GM12878 (cell line): ENCODE measurements at regions not wholly inside any gene's neighbourhood (a gene's known extent, or its start where the extent isn't known, plus 50 kb on each side); places are given as distances from the start of the nearest gene placed in this dataset.

Experiments used
- ATAC-seq: fragments of 200-7000 bp; cut with Tn5 transposase; 3 replicates; pipeline ENCODE4 v1.9.1; 2020; ENCODE audit warnings: mild to moderate bottlenecking, moderate library complexity
- BruUV-seq: library from RNA; stranded (reverse); fragments of 400-500 nt; replicated peaks from 2 replicates; lab custom pipeline; 2021; lab: Mats Ljungman, UMichigan
- CTCF ChIA-PET: fragments of 300-600 bp; sonication (Branson Sonifier 250); formaldehyde crosslinking; extraction: SDS; loops from one replicate; lab custom pipeline; 2021; ENCODE audit warnings: inconsistent platforms; lab: Yijun Ruan, JAX
- POLR2A ChIA-PET: fragments of 350-600 bp; formaldehyde crosslinking; extraction: SDS; loops from one replicate; lab custom pipeline; 2021; ENCODE audit warnings: inconsistent platforms; lab: Charles Lee
- RAD21 ChIA-PET: fragments of 300-600 bp; sonication (Branson Sonifier 250); formaldehyde crosslinking; loops from one replicate; lab custom pipeline; 2023; ENCODE audit warnings: antibody characterized with exemption; ENCODE audit not compliant: unreplicated experiment; lab: Charles Lee
- SMC1A ChIA-PET: fragments of 300-600 bp; sonication (Branson Sonifier 250); formaldehyde crosslinking; loops from one replicate; lab custom pipeline; 2023; ENCODE audit not compliant: unreplicated experiment, uncharacterized antibody; lab: Charles Lee
- DNase-seq: peaks from one replicate; pipeline ENCODE4 v3.0.0-alpha.2; 2011; ENCODE audit warnings: low read depth, low spot score
- FAIRE-seq: peaks from 3 replicates; lab custom pipeline; 2011; peaks lifted over from hg19 to GRCh38; lab: Jason Lieb, UNC
- H2AFZ ChIP-seq: 2 replicates; pipeline ENCODE4 v1.6.0; 2011; ENCODE audit warnings: low read depth, low read length, control low read depth; ENCODE audit not compliant: control insufficient read depth
- H3K27ac ChIP-seq: 2 replicates; pipeline ENCODE4 v1.5.1; 2011; ENCODE audit warnings: control low read depth; ENCODE audit not compliant: control insufficient read depth, insufficient read depth
- H3K27me3 ChIP-seq, 2 experiments: replicated peaks in 1 of 2; 2 replicates each; pipeline versions ENCODE4 v1.6.0 to v1.6.1; 2011; ENCODE audit warnings: low read length in 1 of 2; ENCODE audit not compliant: control insufficient read depth in 2 of 2, insufficient read depth in 2 of 2
- H3K36me3 ChIP-seq, 2 experiments: 2 replicates each; pipeline ENCODE4 v1.5.1; 2011; ENCODE audit warnings: low read length in 1 of 2; ENCODE audit not compliant: control insufficient read depth in 2 of 2, insufficient read depth in 2 of 2
- H3K4me1 ChIP-seq: 2 replicates; pipeline ENCODE4 v1.6.1; 2011; ENCODE audit warnings: mild to moderate bottlenecking, low read length, moderate library complexity, mixed read lengths; ENCODE audit not compliant: control insufficient read depth, insufficient read depth
- H3K4me2 ChIP-seq: 2 replicates; pipeline ENCODE4 v1.6.0; 2011; ENCODE audit warnings: control low read depth; ENCODE audit not compliant: control insufficient read depth, insufficient read depth
- H3K4me3 ChIP-seq: fragments of 200-600 bp; sonication (generic); 2 replicates; pipeline ENCODE4 v1.5.1; 2016
- H3K79me2 ChIP-seq: 2 replicates; pipeline ENCODE4 v1.6.0; 2011; ENCODE audit warnings: low read length; ENCODE audit not compliant: control insufficient read depth, insufficient read depth
- H3K9ac ChIP-seq: 2 replicates; pipeline ENCODE4 v1.8.0; 2011; ENCODE audit warnings: low read length, control low read depth, mixed read lengths; ENCODE audit not compliant: control insufficient read depth, insufficient read depth
- H3K9me3 ChIP-seq: replicated peaks from 3 replicates; pipeline ENCODE4 v1.5.1; 2011; ENCODE audit warnings: mild to moderate bottlenecking, low read length; ENCODE audit not compliant: control insufficient read depth, insufficient read depth
- H4K20me1 ChIP-seq: 2 replicates; pipeline ENCODE4 v1.6.0; 2011; ENCODE audit not compliant: control insufficient read depth, insufficient read depth
- CBX5 ChIP-seq: sonication (generic); IDR thresholded peaks from 2 replicates; pipeline ENCODE4 v1.6.1; 2016; ENCODE audit warnings: low read depth, moderate library complexity, mild to moderate bottlenecking, inconsistent platforms
- CREB1 ChIP-seq: IDR thresholded peaks from 2 replicates; pipeline ENCODE4 v1.6.1; 2012; ENCODE audit warnings: low read depth, mild to moderate bottlenecking, inconsistent platforms
- IKZF1 ChIP-seq: fragments of 450-650 bp; conservative IDR thresholded peaks from 2 replicates; pipeline ENCODE4 v1.6.1; 2017; ENCODE audit warnings: antibody characterized with exemption, mild to moderate bottlenecking
- NFIC ChIP-seq: IDR thresholded peaks from 2 replicates; pipeline ENCODE4 v1.6.1; 2012; ENCODE audit warnings: low read depth, mild to moderate bottlenecking, inconsistent platforms, low read length, moderate library complexity
- NR2F1 ChIP-seq: fragments of 450-650 bp; conservative IDR thresholded peaks from 2 replicates; pipeline ENCODE4 v1.6.1; 2017; ENCODE audit warnings: mild to moderate bottlenecking
- PAX8 ChIP-seq: fragments of 450-650 bp; IDR thresholded peaks from 2 replicates; pipeline ENCODE4 v1.6.1; 2017; ENCODE audit warnings: mild to moderate bottlenecking, moderate library complexity
- RAD21 ChIP-seq: IDR thresholded peaks from 2 replicates; pipeline ENCODE4 v1.6.1; 2011; ENCODE audit warnings: mild to moderate bottlenecking, low read depth, low read length, moderate library complexity; ENCODE audit not compliant: insufficient read depth
- RCOR1 ChIP-seq: conservative IDR thresholded peaks from 2 replicates; pipeline ENCODE4 v1.6.1; 2012; ENCODE audit warnings: low read depth, low read length, improper control_type of control experiment
- SUPT20H ChIP-seq: IDR thresholded peaks from 2 replicates; pipeline ENCODE4 v1.6.1; 2011; ENCODE audit warnings: low read depth, mild to moderate bottlenecking, low read length, moderate library complexity, borderline replicate concordance; ENCODE audit not compliant: control insufficient read depth
- YBX1 ChIP-seq: fragments of 450-650 bp; IDR thresholded peaks from 2 replicates; pipeline ENCODE4 v1.6.1; 2016; ENCODE audit warnings: antibody characterized with exemption
- WGBS: methylation state at CpG from one replicate; pipeline ENCODE4 v1.1.6; 2016; ENCODE audit warnings: low lambda C conversion rate; ENCODE audit not compliant: insufficient replicate concordance, insufficient coverage; ENCODE audit errors: missing lambda C conversion rate; 5-methylcytosine and 5-hydroxymethylcytosine counted together
- in situ Hi-C: fragments of 300-500 bp; cut with MboI; formaldehyde crosslinking; loops from 9 replicates; pipeline ENCODE4 v1.14.3; 2018; ENCODE audit warnings: mixed read lengths
- intact Hi-C: fragments of 100-400 bp; cut with micrococcal nuclease; formaldehyde crosslinking; loops from one replicate; pipeline ENCODE4 v1.14.2; 2022; ENCODE audit not compliant: unreplicated experiment
- TF ChIP-seq, protein P1 (sequence below): IDR thresholded peaks from 2 replicates; pipeline ENCODE4 v1.6.1; 2011; ENCODE audit warnings: low read depth, low read length, improper control_type of control experiment, borderline replicate concordance

DNA sequence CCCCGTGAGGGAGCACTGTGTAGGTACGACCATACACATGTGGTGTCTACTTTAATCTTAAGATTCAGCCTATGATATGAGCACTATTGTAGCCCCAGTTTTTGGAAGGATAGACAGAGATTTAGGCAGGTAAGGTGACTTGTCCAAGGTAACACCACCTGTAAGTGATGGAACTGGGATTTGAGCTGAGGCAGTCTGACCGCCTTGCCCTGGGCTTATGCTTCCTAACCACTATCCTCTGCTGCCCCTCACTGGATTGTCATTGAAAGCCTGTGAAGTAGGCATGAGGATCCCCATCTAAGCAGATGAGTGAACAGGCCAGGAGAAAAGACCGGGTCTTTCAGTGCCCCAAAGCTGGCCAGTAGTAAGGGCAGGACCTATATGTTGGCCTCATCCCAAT, 343.8 kb downstream of the CYRIA start:
- CTCF ChIA-PET, result no interaction called here
- H3K27me3 ChIP-seq, result no peaks in the 10 kb centered on the region; a peak in 2 of 4 replicates
- SMC1A ChIA-PET, result no interaction called here
- no peak for FAIRE-seq
- TF ChIP-seq, protein P1, sequence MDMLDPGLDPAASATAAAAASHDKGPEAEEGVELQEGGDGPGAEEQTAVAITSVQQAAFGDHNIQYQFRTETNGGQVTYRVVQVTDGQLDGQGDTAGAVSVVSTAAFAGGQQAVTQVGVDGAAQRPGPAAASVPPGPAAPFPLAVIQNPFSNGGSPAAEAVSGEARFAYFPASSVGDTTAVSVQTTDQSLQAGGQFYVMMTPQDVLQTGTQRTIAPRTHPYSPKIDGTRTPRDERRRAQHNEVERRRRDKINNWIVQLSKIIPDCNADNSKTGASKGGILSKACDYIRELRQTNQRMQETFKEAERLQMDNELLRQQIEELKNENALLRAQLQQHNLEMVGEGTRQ, result no peak
- TF ChIP-seq YBX1, result no peak
- no peak for TF ChIP-seq RCOR1
- TF ChIP-seq RAD21, result 0 out of 2 replicates have a peak, but pooled peaks have one; percentile 22
- no peak for TF ChIP-seq NR2F1
- no peak for TF ChIP-seq PAX8
- TF ChIP-seq, all 136 proteins: peak for 1
- H3K79me2 ChIP-seq, result no peaks in the 10 kb centered on the region
- H3K36me3 ChIP-seq, result no peaks in the 10 kb centered on the region
- intact Hi-C loops, result no loop called here
- H3K4me1 ChIP-seq, result no peaks in the 10 kb centered on the region
- BruUV-seq, result no TSS peak
- no peaks in the 10 kb centered on the region for H3K9me3 ChIP-seq
- no peak overlapping the region for H3K4me3 ChIP-seq
- no peak overlapping the region for H3K27ac ChIP-seq
- POLR2A ChIA-PET, result no interaction called here
- RAD21 ChIA-PET, result no interaction called here
- no peak overlapping the region for H2AFZ ChIP-seq
- WGBS, result 5% methylated on average over 4 of the region's 4 CpGs
- in situ Hi-C loops, result no loop called here
- ATAC-seq, result no peak
- no peak overlapping the region for H3K4me2 ChIP-seq
- no peak for DNase-seq
- H4K20me1 ChIP-seq, result no peaks in the 10 kb centered on the region; the same call in 1 of the 2 replicates
- no peak overlapping the region for H3K9ac ChIP-seq

DNA sequence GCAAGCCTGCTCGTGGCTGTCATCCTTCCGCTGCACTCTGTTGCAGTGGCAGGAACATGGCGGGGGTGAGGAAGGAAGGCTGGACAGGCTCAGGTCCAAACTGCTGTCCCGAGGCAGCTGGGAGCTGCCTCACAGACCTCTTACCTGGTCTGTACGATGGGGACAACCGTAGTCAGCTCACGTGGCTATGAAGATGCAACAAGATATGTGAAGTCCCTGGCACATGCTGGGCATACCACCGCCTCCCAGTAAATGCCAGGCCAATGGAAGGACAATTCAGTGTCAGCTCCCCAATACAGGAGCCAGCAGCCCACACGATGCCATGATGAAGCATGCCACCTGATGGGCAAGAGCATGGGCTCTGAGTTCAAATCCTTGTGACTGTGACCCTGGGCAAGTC, 344.4 kb downstream of the CYRIA start:
- ChIA-PET RAD21 (interaction anchor here (0.7 kb wide), 1 partner anchor 461 kb away, joined by 3 read pairs; no protein-coding TSS in a partner anchor), POLR2A (no interaction called here), CTCF (no interaction called here), SMC1A (no interaction called here)
- H3K4me2 ChIP-seq, result no peak overlapping the region
- H3K9me3 ChIP-seq, result no peaks in the 10 kb centered on the region
- no peak for FAIRE-seq
- H3K79me2 ChIP-seq, result no peaks in the 10 kb centered on the region
- TF ChIP-seq IKZF1 (no peak), CREB1 (no peak), CBX5 (no peak), NFIC (no peak), SUPT20H (no peak), RAD21 (no peak)
- in situ Hi-C loops, result no loop called here
- no peaks in the 10 kb centered on the region for H3K36me3 ChIP-seq
- H3K27ac ChIP-seq, result no peak overlapping the region
- H3K4me3 ChIP-seq, result no peak overlapping the region
- WGBS, result 30% methylated on average over 9 of the region's 9 CpGs
- H3K27me3 ChIP-seq, result no peaks in the 10 kb centered on the region; a peak in 2 of 4 replicates
- H4K20me1 ChIP-seq, result no peaks in the 10 kb centered on the region; the same call in 1 of the 2 replicates
- BruUV-seq, result no TSS peak
- no peaks in the 10 kb centered on the region for H3K4me1 ChIP-seq
- H2AFZ ChIP-seq, result no peak overlapping the region
- no peak for DNase-seq
- intact Hi-C loops, result no loop called here
- H3K9ac ChIP-seq, result no peak overlapping the region
- no peak for ATAC-seq
